ENCODE measurements at regions not wholly inside any gene's neighbourhood (a gene's known extent, or its start where the extent isn't known, plus 50 kb on each side); places are given as distances from the start of the nearest gene placed in this dataset.

DNA sequence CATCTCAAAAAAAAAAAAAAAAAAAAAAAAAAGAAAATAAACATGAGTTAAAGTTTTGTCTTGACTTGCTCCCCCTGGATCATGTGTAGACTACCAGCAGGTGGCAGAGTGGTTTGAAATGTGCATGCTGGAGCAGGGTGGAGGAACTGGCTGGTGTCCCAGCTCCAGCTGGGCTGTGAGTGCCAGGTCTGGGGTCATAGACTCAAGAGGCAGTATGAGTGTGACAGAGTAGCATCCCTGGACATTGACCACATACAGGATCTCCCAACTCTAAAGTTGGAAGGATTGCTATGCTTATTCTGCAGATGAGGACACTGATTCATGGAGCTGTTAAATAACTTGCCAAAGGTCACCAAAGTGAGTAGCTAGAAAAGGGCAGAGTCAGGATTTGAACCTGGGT is 198.0 kb upstream of the MPHOSPH6 start:
- Mint-ChIP-seq H3K27ac (no peak overlapping the region), H3K36me3 (ENCODE audit: low read depth) (no peaks in the 10 kb centered on the region), H3K9me3 (no peaks in the 10 kb centered on the region), H3K27me3 (no peaks in the 10 kb centered on the region), H3K4me1 (ENCODE audit: low read depth) (no peaks in the 10 kb centered on the region), H3K4me3 (no peak overlapping the region)
- no peak for DNase-seq

DNA sequence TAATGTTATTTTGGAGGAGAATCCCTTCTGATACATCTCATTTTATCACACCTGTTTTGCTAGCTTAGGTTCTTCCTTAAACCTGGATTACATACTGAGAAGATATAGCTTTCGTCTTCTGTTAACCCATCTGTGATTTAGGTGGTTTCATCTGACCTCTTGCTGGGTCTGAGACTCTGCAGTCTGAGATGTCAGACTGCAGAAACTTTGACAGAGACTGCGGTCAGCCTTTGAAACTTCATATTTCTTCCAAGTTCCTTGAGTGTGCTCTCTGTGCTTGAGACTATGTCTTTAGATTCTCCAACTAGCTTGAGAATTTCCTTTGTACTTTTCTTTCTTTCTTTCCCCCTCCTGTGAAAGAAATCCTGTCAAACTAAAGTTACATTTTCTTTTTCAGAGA is 196.4 kb upstream of the MPHOSPH6 start:
- H3K36me3 Mint-ChIP-seq (ENCODE audit: low read depth) = no peaks in the 10 kb centered on the region
- H3K4me3 Mint-ChIP-seq = no peak overlapping the region
- no peaks in the 10 kb centered on the region for H3K4me1 Mint-ChIP-seq (ENCODE audit: low read depth)
- no peaks in the 10 kb centered on the region for H3K9me3 Mint-ChIP-seq
- H3K27me3 Mint-ChIP-seq = no peaks in the 10 kb centered on the region
- DNase-seq = no peak
- H3K27ac Mint-ChIP-seq = no peak overlapping the region

DNA sequence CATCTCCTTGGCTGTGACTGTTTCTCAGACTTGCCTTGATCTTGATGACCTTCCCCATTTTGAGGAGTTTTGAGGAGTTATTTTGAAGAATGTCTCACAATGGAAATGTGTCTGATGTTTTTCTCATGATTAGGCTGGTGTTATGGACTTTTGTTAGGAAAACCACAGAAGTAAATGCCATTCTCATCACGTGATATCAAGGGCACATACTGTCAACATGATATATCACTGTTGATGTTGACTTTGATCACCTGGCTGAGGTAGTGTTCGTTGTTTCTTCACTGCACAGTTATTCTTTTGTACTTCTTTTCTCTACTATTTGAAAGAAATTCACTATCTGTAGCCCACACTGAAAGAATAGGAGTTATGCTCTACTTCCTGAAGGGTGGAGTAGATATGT is 194.7 kb upstream of the MPHOSPH6 start:
- H3K36me3 Mint-ChIP-seq (ENCODE audit: low read depth) = no peaks in the 10 kb centered on the region
- H3K4me1 Mint-ChIP-seq (ENCODE audit: low read depth) = no peaks in the 10 kb centered on the region
- no peak overlapping the region for H3K4me3 Mint-ChIP-seq
- no peaks in the 10 kb centered on the region for H3K27me3 Mint-ChIP-seq
- H3K9me3 Mint-ChIP-seq = no peaks in the 10 kb centered on the region
- H3K27ac Mint-ChIP-seq = no peak overlapping the region
- DNase-seq = no peak

DNA sequence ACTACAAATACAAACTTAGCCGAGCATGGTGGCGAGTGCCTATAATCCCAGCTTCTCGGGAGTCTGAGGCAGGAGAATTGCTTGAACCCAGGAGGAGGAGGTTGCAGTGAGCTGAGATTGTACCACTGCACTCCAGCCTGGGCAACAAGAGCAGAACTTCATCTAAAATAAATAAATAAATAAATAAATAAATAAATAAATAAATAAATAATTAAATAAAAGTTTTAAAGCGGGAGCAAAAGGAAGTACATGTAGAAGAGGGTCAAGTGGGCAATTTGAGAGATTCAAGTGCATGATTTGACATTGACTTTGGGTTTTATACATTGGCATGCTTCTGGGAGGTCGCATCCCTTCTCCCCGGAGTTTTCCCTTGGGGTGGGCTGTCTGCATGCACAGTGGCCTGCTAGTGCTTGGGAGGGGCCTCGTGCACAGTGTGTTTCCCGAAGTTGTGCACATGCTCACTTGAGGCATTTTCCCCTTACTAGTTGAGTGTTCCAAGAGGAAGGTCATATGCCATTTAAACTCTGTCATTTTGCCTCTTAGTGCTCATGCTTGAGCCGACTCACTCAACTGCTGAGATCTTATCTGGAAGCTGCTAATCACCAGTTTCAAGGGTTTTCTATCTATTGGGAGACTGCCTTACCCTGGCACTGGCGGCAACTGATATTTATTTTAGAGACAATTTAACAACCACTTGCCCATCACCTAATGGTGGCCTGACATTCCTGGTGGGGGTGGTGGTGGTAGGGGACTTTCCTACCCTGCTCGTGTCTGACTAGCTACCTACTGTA is 193.2 kb upstream of the MPHOSPH6 start:
- no peaks in the 10 kb centered on the region for H3K36me3 Mint-ChIP-seq (ENCODE audit: low read depth)
- no peak for DNase-seq
- H3K4me1 Mint-ChIP-seq (ENCODE audit: low read depth) = no peaks in the 10 kb centered on the region
- no peak overlapping the region for H3K4me3 Mint-ChIP-seq
- H3K27ac Mint-ChIP-seq = no peak overlapping the region
- H3K27me3 Mint-ChIP-seq = peaks cover 3% of the 10 kb centered on the region
- H3K9me3 Mint-ChIP-seq = no peaks in the 10 kb centered on the region

DNA sequence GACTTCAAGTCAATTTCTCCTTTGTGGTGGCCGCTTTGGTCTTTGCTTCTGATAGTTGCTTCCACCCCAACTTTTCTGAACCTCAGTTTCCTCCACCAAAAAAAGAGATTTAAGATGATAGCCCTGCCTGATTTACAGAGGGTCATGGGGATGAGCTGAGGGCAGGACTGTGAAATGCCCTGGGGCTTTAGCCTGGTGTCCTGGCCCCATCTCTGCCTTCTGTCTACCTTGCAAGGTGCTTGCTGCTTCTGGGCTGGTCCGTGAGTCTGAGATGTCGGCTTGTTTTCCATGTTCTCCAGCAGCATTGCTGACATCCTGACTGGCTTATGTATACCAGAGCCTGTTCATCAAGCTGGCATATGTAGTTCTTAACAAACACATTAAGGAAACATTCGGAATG is 191.9 kb upstream of the MPHOSPH6 start:
- Mint-ChIP-seq H3K9me3 (no peaks in the 10 kb centered on the region), H3K27ac (no peak overlapping the region), H3K4me1 (ENCODE audit: low read depth) (no peaks in the 10 kb centered on the region), H3K36me3 (ENCODE audit: low read depth) (no peaks in the 10 kb centered on the region), H3K4me3 (no peak overlapping the region), H3K27me3 (peaks cover 4% of the 10 kb centered on the region)
- DNase-seq = no peak

DNA sequence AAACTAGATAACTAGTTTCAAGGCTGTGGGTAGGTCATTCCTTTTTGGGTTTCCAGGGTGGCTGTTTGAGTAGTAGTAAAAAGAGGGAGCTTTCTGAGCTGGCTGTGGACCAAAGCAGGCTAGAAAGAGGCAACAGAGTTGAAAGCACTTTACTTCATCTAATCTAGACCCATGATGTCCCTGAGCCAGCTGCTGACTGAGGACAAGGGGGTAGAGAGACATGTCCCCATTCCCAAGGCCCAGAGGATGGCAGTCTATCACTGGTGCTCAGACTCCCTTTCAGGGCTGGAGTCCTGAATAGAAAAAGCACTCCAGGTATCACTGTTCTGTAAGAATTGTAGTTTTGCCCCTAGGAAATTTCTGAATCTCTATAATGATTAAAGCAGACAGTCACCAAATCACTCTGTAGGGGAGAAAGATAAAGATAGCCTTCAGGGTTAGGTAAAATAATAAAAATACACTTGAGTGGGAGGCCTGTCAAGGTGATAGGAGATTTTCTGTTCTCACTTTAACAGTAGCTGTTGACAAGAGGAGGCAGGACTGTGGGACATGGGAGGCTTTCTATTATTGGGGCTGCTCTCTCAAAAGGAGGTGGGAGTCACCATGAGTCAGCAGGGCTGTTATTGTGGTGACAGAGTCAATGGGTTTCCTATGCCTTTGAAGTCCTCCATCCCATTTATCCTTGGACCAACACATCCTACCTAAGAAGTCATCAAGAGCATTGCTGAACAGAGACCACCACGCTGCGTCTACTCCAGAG is 190.2 kb upstream of the MPHOSPH6 start:
- DNase-seq = no peak
- Mint-ChIP-seq H3K27ac (no peak overlapping the region), H3K27me3 (peaks cover 4% of the 10 kb centered on the region), H3K4me1 (ENCODE audit: low read depth) (no peaks in the 10 kb centered on the region), H3K4me3 (no peak overlapping the region), H3K9me3 (no peaks in the 10 kb centered on the region), H3K36me3 (ENCODE audit: low read depth) (no peaks in the 10 kb centered on the region)

DNA sequence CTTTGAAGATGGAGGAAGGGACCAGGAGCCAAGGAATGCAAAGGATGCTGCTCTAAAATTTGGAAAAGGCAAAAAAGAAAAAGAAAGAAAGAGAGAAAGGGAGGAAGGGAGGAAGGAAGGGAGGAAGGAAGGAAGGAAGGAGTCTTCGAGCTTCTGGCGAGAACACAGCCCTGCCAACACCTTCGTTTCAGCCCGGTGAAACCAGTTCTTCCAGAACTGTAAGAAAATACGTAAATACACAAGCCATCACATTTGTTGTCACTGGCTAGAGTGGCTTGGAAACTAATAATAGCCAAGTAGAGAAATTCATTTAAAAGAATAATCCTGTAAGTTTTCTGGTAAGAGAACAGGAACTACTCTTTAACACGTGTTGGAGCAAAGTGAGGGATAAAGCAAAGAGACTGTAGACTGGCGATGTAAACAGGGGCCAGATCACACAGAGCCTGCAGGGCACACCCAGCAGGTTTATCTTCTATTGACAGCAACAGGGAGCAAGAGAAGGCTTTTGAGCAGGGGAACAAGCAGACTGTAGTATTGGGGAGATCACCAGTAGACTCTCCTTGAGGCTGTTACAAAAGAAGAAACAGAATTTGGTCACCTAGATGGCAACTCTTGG is 188.7 kb upstream of the MPHOSPH6 start:
- no peaks in the 10 kb centered on the region for H3K9me3 Mint-ChIP-seq
- no peak for DNase-seq
- H3K36me3 Mint-ChIP-seq (ENCODE audit: low read depth) = no peaks in the 10 kb centered on the region
- H3K4me3 Mint-ChIP-seq = no peak overlapping the region
- H3K27me3 Mint-ChIP-seq = peaks cover 4% of the 10 kb centered on the region
- no peak overlapping the region for H3K27ac Mint-ChIP-seq
- H3K4me1 Mint-ChIP-seq (ENCODE audit: low read depth) = no peaks in the 10 kb centered on the region

DNA sequence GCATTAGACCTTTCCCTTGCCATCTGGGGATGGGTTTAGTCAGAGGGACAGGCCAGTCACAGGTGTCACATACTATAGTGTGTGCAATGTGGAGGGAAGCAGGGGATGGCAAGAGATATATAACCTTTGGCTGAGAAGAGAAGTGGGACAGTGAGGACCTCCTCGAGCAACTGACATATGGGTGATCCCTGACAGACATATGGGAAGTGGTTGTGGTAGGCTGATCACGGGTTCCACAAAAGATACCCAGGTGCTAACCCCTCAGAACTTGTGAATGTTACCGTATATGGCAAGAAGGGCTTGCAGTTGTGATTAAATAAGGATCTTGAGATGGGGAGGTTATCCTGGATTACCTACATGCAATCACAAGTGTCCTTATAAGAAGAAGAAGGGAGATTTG is 188.1 kb upstream of the MPHOSPH6 start:
- no peak for DNase-seq
- Mint-ChIP-seq H3K27ac (no peak overlapping the region), H3K27me3 (peaks cover 4% of the 10 kb centered on the region), H3K4me3 (no peak overlapping the region), H3K9me3 (no peaks in the 10 kb centered on the region), H3K4me1 (ENCODE audit: low read depth) (no peaks in the 10 kb centered on the region), H3K36me3 (ENCODE audit: low read depth) (no peaks in the 10 kb centered on the region)

DNA sequence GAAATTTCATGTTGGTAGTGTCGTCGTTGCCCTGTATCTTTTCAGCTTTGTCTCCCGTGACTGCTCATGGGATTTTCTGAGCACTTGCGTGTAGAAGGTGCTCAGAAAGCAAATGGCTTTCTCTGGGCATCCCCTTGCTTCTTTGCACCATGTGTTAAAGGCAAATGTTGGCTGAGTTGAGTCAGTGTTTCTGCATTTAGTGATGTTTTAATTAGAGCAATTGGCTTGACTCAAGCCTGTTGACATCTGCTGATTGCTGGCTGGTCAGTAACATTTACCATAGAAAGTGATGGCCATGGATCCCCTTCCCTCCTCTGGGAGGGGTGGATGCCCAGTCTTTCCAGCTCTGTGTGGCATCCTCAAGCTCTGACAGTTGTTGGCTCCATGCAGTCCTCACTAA is 187.2 kb upstream of the MPHOSPH6 start:
- H3K4me1 Mint-ChIP-seq (ENCODE audit: low read depth) = no peaks in the 10 kb centered on the region

DNA sequence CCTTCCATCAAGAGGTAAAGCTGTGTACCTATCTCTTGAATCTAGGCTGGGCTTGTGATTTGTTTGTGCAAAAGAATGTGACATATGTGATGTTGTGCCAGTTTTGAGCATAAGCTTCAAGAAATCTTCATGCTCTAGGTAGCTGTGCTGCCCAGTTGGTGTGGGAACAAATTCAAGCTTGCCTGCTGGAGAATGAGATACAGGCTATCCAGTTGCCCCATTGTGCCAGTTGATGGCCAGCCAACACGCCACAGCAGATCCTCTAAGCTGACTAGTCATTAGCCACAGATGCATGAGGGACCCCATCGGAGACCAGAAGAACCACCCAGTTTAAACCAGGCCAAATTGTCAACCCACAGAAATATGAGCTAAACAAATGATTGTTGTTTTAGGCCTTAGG is 180.5 kb upstream of the MPHOSPH6 start:
- Mint-ChIP-seq H3K4me1 (ENCODE audit: low read depth) (no peaks in the 10 kb centered on the region), H3K4me3 (no peak overlapping the region), H3K27ac (no peak overlapping the region), H3K9me3 (no peaks in the 10 kb centered on the region), H3K36me3 (ENCODE audit: low read depth) (no peaks in the 10 kb centered on the region), H3K27me3 (no peaks in the 10 kb centered on the region)
- no peak for DNase-seq

More for the DNA sequence above, 187.2 kb upstream of the MPHOSPH6 start:
- H3K4me3 Mint-ChIP-seq = no peak overlapping the region
- H3K36me3 Mint-ChIP-seq (ENCODE audit: low read depth) = no peaks in the 10 kb centered on the region
- no peak for DNase-seq
- H3K27ac Mint-ChIP-seq = no peak overlapping the region
- peaks cover 4% of the 10 kb centered on the region for H3K27me3 Mint-ChIP-seq
- H3K9me3 Mint-ChIP-seq = no peaks in the 10 kb centered on the region

DNA sequence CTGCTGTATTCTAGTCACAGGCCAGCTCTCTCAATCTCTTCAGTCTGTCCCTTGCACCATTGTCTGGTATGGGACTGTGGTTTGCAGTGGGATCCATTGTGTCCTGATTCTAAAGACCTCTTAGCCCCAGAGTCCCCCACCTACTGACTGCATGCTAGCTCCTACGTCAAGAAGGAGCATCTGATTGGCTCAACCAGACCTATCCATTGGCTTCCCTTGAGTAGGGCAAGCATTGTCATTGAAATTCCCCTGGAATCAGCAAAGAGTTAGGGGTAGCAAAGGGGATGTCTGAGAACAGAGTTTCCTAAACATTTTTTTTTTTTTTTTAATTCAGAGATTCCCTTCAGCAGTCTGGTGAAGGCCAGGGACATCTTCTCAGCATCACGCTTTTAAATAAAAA is 175.3 kb upstream of the MPHOSPH6 start:
- no peaks in the 10 kb centered on the region for H3K36me3 Mint-ChIP-seq (ENCODE audit: low read depth)
- H3K4me1 Mint-ChIP-seq (ENCODE audit: low read depth) = no peaks in the 10 kb centered on the region
- no peak overlapping the region for H3K4me3 Mint-ChIP-seq
- peaks cover 4% of the 10 kb centered on the region for H3K9me3 Mint-ChIP-seq
- peaks cover 17% of the 10 kb centered on the region for H3K27me3 Mint-ChIP-seq
- no peak overlapping the region for H3K27ac Mint-ChIP-seq
- no peak for DNase-seq

DNA sequence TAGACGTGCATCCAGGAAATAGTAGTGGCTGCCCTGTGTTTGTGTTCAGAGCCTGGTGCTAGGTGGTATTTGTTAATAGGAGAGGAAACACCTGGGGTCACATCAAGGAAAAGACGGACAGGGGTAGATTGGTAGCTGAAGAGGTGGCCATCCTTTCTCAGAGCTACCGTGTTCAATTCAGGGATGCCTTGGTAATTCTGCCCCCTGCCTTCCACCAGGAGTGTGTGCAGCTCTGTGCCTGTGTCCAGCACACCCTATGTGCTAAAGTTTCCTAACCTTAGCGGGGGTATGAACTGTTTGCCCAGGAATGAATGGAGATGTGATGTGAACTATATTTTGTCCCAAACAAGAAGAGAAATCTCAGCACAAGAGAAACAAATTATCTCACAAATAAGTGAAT is 174.1 kb upstream of the MPHOSPH6 start:
- Mint-ChIP-seq H3K36me3 (ENCODE audit: low read depth) (no peaks in the 10 kb centered on the region), H3K9me3 (peaks cover 4% of the 10 kb centered on the region), H3K4me3 (no peak overlapping the region), H3K4me1 (ENCODE audit: low read depth) (no peaks in the 10 kb centered on the region), H3K27me3 (peaks cover 25% of the 10 kb centered on the region), H3K27ac (no peak overlapping the region)
- no peak for DNase-seq

DNA sequence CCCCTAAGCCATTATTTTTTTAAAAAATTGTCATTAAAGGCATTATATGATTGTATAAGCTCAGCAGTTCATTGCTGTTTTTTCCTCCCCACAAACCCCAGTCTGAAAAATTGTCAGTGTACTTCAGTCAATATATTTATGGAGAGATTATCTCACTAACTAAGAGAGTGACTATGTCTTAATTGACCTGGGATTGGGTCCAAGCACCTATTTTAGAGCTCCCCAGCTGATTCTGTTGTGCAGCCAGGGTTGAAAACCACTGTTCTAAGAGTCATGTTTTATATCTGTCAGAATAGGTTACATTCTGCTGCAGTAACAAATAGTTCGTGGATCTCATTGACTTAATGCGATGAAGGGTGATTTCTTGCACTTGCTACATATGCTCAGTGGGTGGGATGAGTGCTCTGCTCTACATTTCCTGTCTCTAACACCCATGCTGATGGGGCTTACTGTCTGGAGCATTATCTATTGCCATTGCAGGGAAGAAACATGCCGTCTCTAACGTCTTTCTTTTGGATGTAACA is 171.2 kb upstream of the MPHOSPH6 start:
- no peak for DNase-seq
- H3K27me3 Mint-ChIP-seq = peaks cover 29% of the 10 kb centered on the region
- no peak overlapping the region for H3K4me3 Mint-ChIP-seq
- H3K27ac Mint-ChIP-seq = no peak overlapping the region
- H3K9me3 Mint-ChIP-seq = peaks cover 4% of the 10 kb centered on the region
- H3K4me1 Mint-ChIP-seq (ENCODE audit: low read depth) = no peaks in the 10 kb centered on the region
- no peaks in the 10 kb centered on the region for H3K36me3 Mint-ChIP-seq (ENCODE audit: low read depth)

DNA sequence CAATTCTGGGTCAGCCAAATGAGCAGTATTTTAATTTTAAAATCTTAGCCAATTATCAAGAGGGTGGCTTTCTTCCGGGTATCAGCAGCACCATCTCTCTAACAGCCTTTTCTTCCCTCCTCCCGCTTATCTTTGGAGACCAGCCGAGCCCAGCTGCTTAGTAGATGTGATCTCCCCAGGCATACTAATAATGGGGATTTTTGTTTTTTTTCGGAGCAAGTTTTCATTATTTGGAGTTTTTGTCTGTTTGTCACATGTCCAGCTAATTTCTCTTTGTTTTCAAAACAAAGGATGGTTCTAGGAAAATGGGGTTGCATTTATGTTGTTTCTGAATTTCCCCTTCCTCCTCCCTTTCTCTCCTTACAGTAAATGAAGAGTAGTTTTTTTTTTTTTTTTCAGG is 170.5 kb upstream of the MPHOSPH6 start:
- Mint-ChIP-seq H3K9me3 (peaks cover 4% of the 10 kb centered on the region), H3K4me1 (ENCODE audit: low read depth) (no peaks in the 10 kb centered on the region), H3K36me3 (ENCODE audit: low read depth) (no peaks in the 10 kb centered on the region), H3K27ac (no peak overlapping the region), H3K27me3 (peaks cover 35% of the 10 kb centered on the region), H3K4me3 (no peak overlapping the region)
- DNase-seq = no peak

DNA sequence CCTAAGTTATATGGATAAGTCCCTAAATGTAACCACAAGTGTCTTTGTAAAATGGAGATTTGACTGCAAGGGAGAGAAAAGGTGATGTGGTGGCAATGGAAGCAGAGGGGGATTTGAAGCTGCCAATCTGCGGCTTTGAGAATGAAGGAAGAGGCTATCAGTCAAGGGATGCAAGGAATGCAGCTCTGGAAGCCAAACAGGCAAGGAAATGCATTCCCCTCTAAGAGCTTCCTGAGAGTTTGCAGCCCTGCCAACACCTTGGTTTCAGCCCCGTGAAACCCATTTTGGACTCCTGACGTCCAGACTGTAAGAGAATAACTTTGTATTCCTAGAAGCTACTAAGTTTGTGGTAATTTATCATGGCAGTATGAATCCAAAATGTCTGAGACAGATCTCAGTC is 167.3 kb upstream of the MPHOSPH6 start:
- Mint-ChIP-seq H3K27ac (no peak overlapping the region), H3K4me3 (no peak overlapping the region), H3K27me3 (peaks cover 33% of the 10 kb centered on the region), H3K36me3 (ENCODE audit: low read depth) (no peaks in the 10 kb centered on the region), H3K9me3 (peaks cover 4% of the 10 kb centered on the region), H3K4me1 (ENCODE audit: low read depth) (no peaks in the 10 kb centered on the region)
- no peak for DNase-seq

Measured in activated T-cell treated with anti-CD3 and anti-CD28 coated beads, Interleukin-2, amount 50 U/mL, for 24 hours (primary cell).